H1 (cell line): ENCODE measurements at regions not wholly inside any gene's neighbourhood (a gene's known extent, or its start where the extent isn't known, plus 50 kb on each side); places are given as distances from the start of the nearest gene placed in this dataset.

Experiments
- CTCF ChIA-PET: fragments of 300-600 bp; sonication (Branson Sonifier 250); formaldehyde crosslinking; loops from one replicate; lab custom pipeline; 2021; ENCODE audit not compliant: partially characterized antibody; lab: Charles Lee
- POLR2A ChIA-PET: fragments of 300-600 bp; sonication (Branson Sonifier 250); formaldehyde crosslinking; loops from one replicate; lab custom pipeline; 2021; ENCODE audit warnings: inconsistent platforms; ENCODE audit not compliant: partially characterized antibody; lab: Charles Lee
- DNase-seq, 2 experiments: peaks; one replicate each; pipeline versions ENCODE4 v3.0.0 to v3.0.0-alpha.2; 2010 to 2022; ENCODE audit warnings: low spot score in 2 of 2, low read depth in 1 of 2, mixed read lengths in 1 of 2
- FAIRE-seq: peaks from 2 replicates; lab custom pipeline; 2011; peaks lifted over from hg19 to GRCh38; lab: Jason Lieb, UNC
- H2AFZ ChIP-seq: 2 replicates; pipeline ENCODE4 v1.8.1; 2012; ENCODE audit warnings: low read length, inconsistent platforms
- H2AK5ac ChIP-seq: 2 replicates; pipeline ENCODE4 v1.6.1; 2013; ENCODE audit warnings: low read depth, low read length
- H2BK120ac ChIP-seq: replicated peaks from 2 replicates; pipeline ENCODE3; 2013; ENCODE audit warnings: low read depth, low read length, inconsistent platforms
- H2BK12ac ChIP-seq: 2 replicates; pipeline ENCODE4 v1.6.1; 2013; ENCODE audit warnings: low read depth, low read length
- H2BK15ac ChIP-seq: 2 replicates; pipeline ENCODE4 v1.6.1; 2013; ENCODE audit warnings: low read length
- H2BK20ac ChIP-seq: 2 replicates; pipeline ENCODE4 v1.6.1; 2013; ENCODE audit warnings: low read length
- H2BK5ac ChIP-seq: 2 replicates; pipeline ENCODE4 v1.6.1; 2013; ENCODE audit warnings: low read depth, low read length
- H3K14ac ChIP-seq: 2 replicates; pipeline ENCODE4 v1.6.1; 2013; ENCODE audit warnings: inconsistent platforms; ENCODE audit not compliant: insufficient read length
- H3K18ac ChIP-seq: 2 replicates; pipeline ENCODE4 v1.6.1; 2013; ENCODE audit warnings: low read length; ENCODE audit errors: extremely low read depth
- H3K23ac ChIP-seq: 2 replicates; pipeline ENCODE4 v1.6.1; 2013; ENCODE audit warnings: inconsistent platforms; ENCODE audit not compliant: insufficient read length
- H3K23me2 ChIP-seq: 2 replicates; pipeline ENCODE4 v1.6.1; 2013; ENCODE audit warnings: low read depth, low read length
- H3K27ac ChIP-seq: 2 replicates; pipeline ENCODE4 v1.6.1; 2011; ENCODE audit warnings: low read depth, low read length, inconsistent platforms
- H3K27me3 ChIP-seq, 4 experiments: replicated peaks in 1 of 4; 1 replicate in 1 of 4; 2 replicates in 3 of 4; pipeline versions ENCODE4 v1.6.1 to v1.8.1; 2011 to 2013; ENCODE audit warnings: low read length in 3 of 4, mild to moderate bottlenecking in 3 of 4, inconsistent platforms in 2 of 4, mixed read lengths in 2 of 4, moderate library complexity in 1 of 4; ENCODE audit not compliant: control insufficient read depth in 3 of 4, insufficient read depth in 3 of 4; ENCODE audit errors: extremely low read depth in 1 of 4
- H3K36me3 ChIP-seq, 4 experiments: 2 replicates each; pipeline versions ENCODE4 v1.6.1 to v1.8.1; 2011 to 2013; ENCODE audit warnings: mild to moderate bottlenecking in 4 of 4, low read length in 3 of 4, moderate library complexity in 2 of 4, control low read depth in 1 of 4, inconsistent platforms in 1 of 4; ENCODE audit not compliant: insufficient read depth in 4 of 4, control insufficient read depth in 2 of 4
- H3K4ac ChIP-seq: replicated peaks from 2 replicates; pipeline ENCODE3; 2013; ENCODE audit warnings: low read length, low read depth, mixed read lengths, inconsistent platforms; ENCODE audit not compliant: insufficient read length
- H3K4me1 ChIP-seq, 4 experiments: replicated peaks in 1 of 4; 1 replicate in 1 of 4; 2 replicates in 3 of 4; pipeline versions ENCODE4 v1.6.1 to v1.8.1; 2011 to 2013; ENCODE audit warnings: low read length in 3 of 4, inconsistent platforms in 2 of 4, mixed read lengths in 1 of 4; ENCODE audit not compliant: insufficient read depth in 4 of 4, control insufficient read depth in 3 of 4
- H3K4me2 ChIP-seq, 2 experiments: 2 replicates each; pipeline versions ENCODE4 v1.6.1 to v1.8.1; 2011 to 2013; ENCODE audit warnings: low read depth in 2 of 2, low read length in 2 of 2, control low read depth in 1 of 2, inconsistent platforms in 1 of 2, mild to moderate bottlenecking in 1 of 2; ENCODE audit not compliant: insufficient read depth in 1 of 2
- H3K4me3 ChIP-seq, 4 experiments: fragments of 200-600, 300-600 bp in 1 of 4; sonication (generic), shearing (Covaris generic), sonication (Bioruptor Twin) in 1 of 4; 2 replicates each; pipeline versions ENCODE4 v1.5.1 to v1.8.1; 2011 to 2016; ENCODE audit warnings: low read length in 4 of 4, low read depth in 3 of 4, control low read depth in 2 of 4, inconsistent platforms in 2 of 4, mild to moderate bottlenecking in 2 of 4, mixed read lengths in 1 of 4, moderate library complexity in 1 of 4; ENCODE audit not compliant: insufficient read depth in 2 of 4; ENCODE audit errors: extremely low read depth in 1 of 4
- H3K56ac ChIP-seq: replicated peaks from 2 replicates; pipeline ENCODE3; 2013; ENCODE audit warnings: low read depth, mild to moderate bottlenecking, mixed read lengths, low read length, inconsistent platforms; ENCODE audit not compliant: insufficient read length
- H3K79me1 ChIP-seq: 2 replicates; pipeline ENCODE4 v1.6.1; 2013; ENCODE audit warnings: low read depth, low read length, control low read depth
- H3K79me2 ChIP-seq, 2 experiments: 2 replicates each; pipeline versions ENCODE4 v1.6.1 to v1.8.1; 2012 to 2013; ENCODE audit warnings: low read length in 2 of 2, mild to moderate bottlenecking in 2 of 2, inconsistent platforms in 1 of 2; ENCODE audit not compliant: insufficient read depth in 2 of 2, control insufficient read depth in 1 of 2
- H3K9ac ChIP-seq, 4 experiments: replicated peaks in 1 of 4; 1 replicate in 1 of 4; 2 replicates in 3 of 4; pipeline versions ENCODE4 v1.6.1 to v1.8.1; 2011 to 2013; ENCODE audit warnings: low read depth in 3 of 4, low read length in 3 of 4, control low read depth in 2 of 4, mild to moderate bottlenecking in 2 of 4, moderate library complexity in 2 of 4, inconsistent platforms in 1 of 4; ENCODE audit errors: extremely low read depth in 1 of 4
- H3K9me3 ChIP-seq, 2 experiments: 2 replicates each; pipeline versions ENCODE4 v1.6.1 to v1.8.1; 2012 to 2013; ENCODE audit warnings: mild to moderate bottlenecking in 2 of 2, moderate library complexity in 2 of 2, control low read depth in 1 of 2, inconsistent platforms in 1 of 2, low read depth in 1 of 2, low read length in 1 of 2, mixed read lengths in 1 of 2; ENCODE audit not compliant: insufficient read depth in 2 of 2
- H4K20me1 ChIP-seq, 2 experiments: replicated peaks in 1 of 2; 2 replicates each; pipeline versions ENCODE3 to v1.8.1; 2011 to 2013; ENCODE audit warnings: inconsistent platforms in 2 of 2, low read length in 2 of 2, mild to moderate bottlenecking in 1 of 2; ENCODE audit not compliant: insufficient read depth in 2 of 2, control insufficient read depth in 1 of 2
- H4K5ac ChIP-seq: 2 replicates; pipeline ENCODE4 v1.6.1; 2013; ENCODE audit warnings: low read length, low read depth, mixed read lengths, inconsistent platforms; ENCODE audit not compliant: insufficient read length
- H4K8ac ChIP-seq: 2 replicates; pipeline ENCODE4 v1.8.0; 2013; ENCODE audit warnings: mild to moderate bottlenecking, moderate library complexity, low read length, inconsistent platforms; ENCODE audit not compliant: insufficient read depth; ENCODE audit errors: extremely low read depth
- H4K91ac ChIP-seq: replicated peaks from 2 replicates; pipeline ENCODE3; 2013; ENCODE audit warnings: low read length, mixed read lengths, inconsistent platforms; ENCODE audit not compliant: insufficient read length
- BCL11A ChIP-seq, 2 experiments: IDR thresholded peaks; one replicate each; pipeline ENCODE4 v1.6.1; 2011; ENCODE audit warnings: low read depth in 2 of 2, low read length in 2 of 2, mild to moderate bottlenecking in 2 of 2
- CHD1 ChIP-seq: IDR thresholded peaks from 2 replicates; pipeline ENCODE4 v1.6.1; 2012; ENCODE audit warnings: low read depth, low read length, improper control_type of control experiment
- JUN ChIP-seq: IDR thresholded peaks from 2 replicates; pipeline ENCODE4 v1.6.1; 2011; ENCODE audit warnings: low read depth, mild to moderate bottlenecking, improper control_type of control experiment, low read length
- RBBP5 ChIP-seq: IDR thresholded peaks from 2 replicates; pipeline ENCODE4 v1.7.1; 2012; ENCODE audit warnings: low read depth, mild to moderate bottlenecking, inconsistent platforms, low read length, moderate library complexity, borderline replicate concordance
- RFX5 ChIP-seq: IDR thresholded peaks from 2 replicates; pipeline ENCODE4 v1.6.1; 2011; ENCODE audit warnings: low read depth, low read length, improper control_type of control experiment, borderline replicate concordance
- SIX5 ChIP-seq: IDR thresholded peaks from 2 replicates; pipeline ENCODE4 v1.6.1; 2011; ENCODE audit warnings: mild to moderate bottlenecking, low read depth, low read length
- SP2 ChIP-seq: IDR thresholded peaks from 2 replicates; pipeline ENCODE4 v1.6.1; 2012; ENCODE audit warnings: mild to moderate bottlenecking, low read length, inconsistent platforms
- SUZ12 ChIP-seq: fragments of 200-600 bp; sonication (generic); IDR thresholded peaks from 2 replicates; pipeline ENCODE4 v1.6.1; 2012; ENCODE audit warnings: mild to moderate bottlenecking, inconsistent platforms, low read length, moderate library complexity, mixed read lengths
- WGBS, 2 experiments: shearing (Covaris generic) in 1 of 2; methylation state at CpG; one replicate each; pipeline versions ENCODE4 v1.1.6 to v1.1.7; 2013 to 2015; ENCODE audit warnings: low lambda C conversion rate in 2 of 2, mixed read lengths in 2 of 2, inconsistent platforms in 1 of 2, low coverage in 1 of 2, missing lambda C conversion rate in 1 of 2; ENCODE audit not compliant: insufficient replicate concordance in 2 of 2, insufficient coverage in 1 of 2, insufficient read length in 1 of 2; ENCODE audit errors: extremely low coverage in 1 of 2, missing lambda C conversion rate in 1 of 2; 5-methylcytosine and 5-hydroxymethylcytosine counted together

DNA sequence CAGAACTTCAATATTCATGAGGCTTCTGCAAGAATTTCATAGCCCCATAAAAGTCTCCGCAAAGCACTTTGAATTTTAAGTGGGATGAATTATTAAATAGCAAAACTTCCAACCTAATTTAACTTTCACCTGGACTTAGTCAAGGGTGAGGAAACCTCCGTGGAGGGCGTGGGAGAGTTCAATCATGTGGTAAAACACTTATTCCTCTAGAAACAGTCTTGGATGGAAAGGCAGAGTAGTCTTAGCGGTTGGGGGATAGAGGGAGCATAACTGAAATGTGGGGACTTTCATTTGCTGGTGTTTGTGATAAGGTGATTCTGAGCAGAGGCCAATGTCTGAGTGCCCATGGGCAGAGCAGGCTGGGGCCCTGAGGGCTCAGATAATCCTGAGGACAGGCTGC lies 241.9 kb downstream of the IRX1 start:
- Histone ChIP-seq H3K4me3 (no peak overlapping the region), H3K23me2 (no peaks in the 10 kb centered on the region), H2BK120ac (no peak overlapping the region), H3K79me1 (no peaks in the 10 kb centered on the region), H4K8ac (no peak overlapping the region), H4K20me1 (no peaks in the 10 kb centered on the region), H2BK20ac (no peak overlapping the region), H3K18ac (no peak overlapping the region), H2AK5ac (no peak overlapping the region), H3K27ac (no peak overlapping the region), H3K14ac (no peak overlapping the region), H3K79me2 (no peaks in the 10 kb centered on the region), H2AFZ (no peak overlapping the region), H3K56ac (no peak overlapping the region), H3K9me3 (no peaks in the 10 kb centered on the region), H4K91ac (no peak overlapping the region), H3K9ac (no peak overlapping the region), H3K36me3 (no peaks in the 10 kb centered on the region), H3K4me1 (no peaks in the 10 kb centered on the region), H2BK15ac (no peak overlapping the region), H3K23ac (no peak overlapping the region), H4K5ac (no peak overlapping the region), H3K4me2 (no peak overlapping the region), H3K4ac (no peak overlapping the region), H2BK5ac (no peak overlapping the region), H2BK12ac (no peak overlapping the region), H3K27me3 (no peaks in the 10 kb centered on the region)
- ChIA-PET CTCF (interaction anchor here (0.6 to 0.9 kb wide), 2 partner anchors 13 to 354 kb away, joined by 3 to 4 read pairs; no protein-coding TSS in a partner anchor), POLR2A (interaction anchor here (0.6 kb wide), 1 partner anchor 146 kb away, joined by 3 read pairs; no protein-coding TSS in a partner anchor)
- no peak for FAIRE-seq
- WGBS, 2 experiments, result 96% methylated on average over 4 of the region's 4 CpGs; no CpG with 5 or more reads in 1 of the 2 experiments
- TF ChIP-seq RFX5, result no peak
- no peak for TF ChIP-seq SUZ12
- no peak for TF ChIP-seq RBBP5
- no peak for TF ChIP-seq BCL11A (IDR thresholded peaks at IDR 0.05; ENCODE audit: low read depth in 2 of 2, low read length in 2 of 2)
- TF ChIP-seq JUN, result no peak
- no peak for TF ChIP-seq CHD1
- TF ChIP-seq SIX5, result no peak
- TF ChIP-seq SP2, result no peak
- no peak for DNase-seq
